Peyer's patch (tissue), 4 donors: ENCODE measurements at regions not wholly inside any gene's neighbourhood (a gene's known extent, or its start where the extent isn't known, plus 50 kb on each side); places are given as distances from the start of the nearest gene placed in this dataset.

Experiments used
- POLR2A ChIP-seq, 2 donors: fragments of 450-650 bp; IDR thresholded peaks; one replicate each; pipeline ENCODE4 v1.5.1; 2017; ENCODE audit warnings: antibody characterized with exemption in 2 of 2, mild to moderate bottlenecking in 2 of 2, moderate library complexity in 2 of 2
- TF ChIP-seq, protein P1 (sequence below), 6 experiments: fragments of 450-650 bp in 4 of 6; fragments of 200-600 bp in 2 of 6; sonication (generic) in 1 of 6; IDR thresholded peaks; one replicate each; pipeline ENCODE4 v1.5.1; 2017 to 2019; ENCODE audit warnings: antibody characterized with exemption in 6 of 6, mild to moderate bottlenecking in 3 of 6, moderate library complexity in 1 of 6

DNA sequence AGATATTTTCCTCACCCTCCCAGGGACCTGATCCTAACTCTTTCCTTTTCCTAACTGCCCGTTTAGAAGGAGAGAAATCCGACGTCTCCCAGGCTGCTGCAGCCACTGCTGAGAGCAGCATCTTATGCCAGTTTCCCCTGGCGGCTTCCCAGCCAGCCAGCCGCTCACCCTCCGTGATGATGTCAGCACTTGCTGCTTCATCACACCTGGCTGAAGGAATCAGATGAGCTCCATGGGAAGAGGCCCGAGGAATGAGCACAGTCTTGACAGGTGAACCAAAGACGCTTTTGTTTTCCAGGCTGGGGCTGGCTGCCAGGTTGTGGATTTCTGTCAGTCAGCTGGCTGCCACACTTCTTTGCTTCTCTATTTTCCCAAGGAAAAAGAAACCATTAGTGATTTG, 445.1 kb upstream of the RBMS3 start:
- TF ChIP-seq POLR2A (IDR thresholded peaks at IDR 0.05): no peak
- TF ChIP-seq, protein P1, sequence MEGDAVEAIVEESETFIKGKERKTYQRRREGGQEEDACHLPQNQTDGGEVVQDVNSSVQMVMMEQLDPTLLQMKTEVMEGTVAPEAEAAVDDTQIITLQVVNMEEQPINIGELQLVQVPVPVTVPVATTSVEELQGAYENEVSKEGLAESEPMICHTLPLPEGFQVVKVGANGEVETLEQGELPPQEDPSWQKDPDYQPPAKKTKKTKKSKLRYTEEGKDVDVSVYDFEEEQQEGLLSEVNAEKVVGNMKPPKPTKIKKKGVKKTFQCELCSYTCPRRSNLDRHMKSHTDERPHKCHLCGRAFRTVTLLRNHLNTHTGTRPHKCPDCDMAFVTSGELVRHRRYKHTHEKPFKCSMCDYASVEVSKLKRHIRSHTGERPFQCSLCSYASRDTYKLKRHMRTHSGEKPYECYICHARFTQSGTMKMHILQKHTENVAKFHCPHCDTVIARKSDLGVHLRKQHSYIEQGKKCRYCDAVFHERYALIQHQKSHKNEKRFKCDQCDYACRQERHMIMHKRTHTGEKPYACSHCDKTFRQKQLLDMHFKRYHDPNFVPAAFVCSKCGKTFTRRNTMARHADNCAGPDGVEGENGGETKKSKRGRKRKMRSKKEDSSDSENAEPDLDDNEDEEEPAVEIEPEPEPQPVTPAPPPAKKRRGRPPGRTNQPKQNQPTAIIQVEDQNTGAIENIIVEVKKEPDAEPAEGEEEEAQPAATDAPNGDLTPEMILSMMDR (IDR thresholded peaks at IDR 0.05): no peak
